ENCODE measurements at regions not wholly inside any gene's neighbourhood (a gene's known extent, or its start where the extent isn't known, plus 50 kb on each side); places are given as distances from the start of the nearest gene placed in this dataset.

DNA sequence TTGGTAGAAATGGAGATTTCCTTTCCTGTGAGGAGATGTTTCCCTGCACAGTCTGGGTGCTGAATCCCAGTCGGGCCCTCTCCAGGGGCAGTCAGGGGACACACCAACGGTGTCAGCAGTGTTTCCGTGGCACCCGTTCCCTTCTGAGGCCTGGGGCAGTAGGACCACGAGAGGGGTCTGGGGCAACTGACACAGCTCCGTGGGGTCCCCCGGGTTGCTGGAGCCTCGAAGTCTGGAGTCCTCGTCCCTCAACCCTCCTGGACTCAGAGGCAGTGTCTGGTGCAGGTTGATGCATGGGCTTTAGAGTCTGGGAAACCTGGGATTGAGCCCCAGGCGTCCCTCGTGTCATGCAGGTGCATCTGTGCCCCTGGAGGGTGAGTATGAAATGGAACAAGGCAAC lies 327.3 kb downstream of the ADGRD1 start:
- no peak for TF ChIP-seq POLR2A (IDR thresholded peaks at IDR 0.05)
- TF ChIP-seq, protein P1, sequence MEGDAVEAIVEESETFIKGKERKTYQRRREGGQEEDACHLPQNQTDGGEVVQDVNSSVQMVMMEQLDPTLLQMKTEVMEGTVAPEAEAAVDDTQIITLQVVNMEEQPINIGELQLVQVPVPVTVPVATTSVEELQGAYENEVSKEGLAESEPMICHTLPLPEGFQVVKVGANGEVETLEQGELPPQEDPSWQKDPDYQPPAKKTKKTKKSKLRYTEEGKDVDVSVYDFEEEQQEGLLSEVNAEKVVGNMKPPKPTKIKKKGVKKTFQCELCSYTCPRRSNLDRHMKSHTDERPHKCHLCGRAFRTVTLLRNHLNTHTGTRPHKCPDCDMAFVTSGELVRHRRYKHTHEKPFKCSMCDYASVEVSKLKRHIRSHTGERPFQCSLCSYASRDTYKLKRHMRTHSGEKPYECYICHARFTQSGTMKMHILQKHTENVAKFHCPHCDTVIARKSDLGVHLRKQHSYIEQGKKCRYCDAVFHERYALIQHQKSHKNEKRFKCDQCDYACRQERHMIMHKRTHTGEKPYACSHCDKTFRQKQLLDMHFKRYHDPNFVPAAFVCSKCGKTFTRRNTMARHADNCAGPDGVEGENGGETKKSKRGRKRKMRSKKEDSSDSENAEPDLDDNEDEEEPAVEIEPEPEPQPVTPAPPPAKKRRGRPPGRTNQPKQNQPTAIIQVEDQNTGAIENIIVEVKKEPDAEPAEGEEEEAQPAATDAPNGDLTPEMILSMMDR (IDR thresholded peaks at IDR 0.05), result no peak

Measured in adrenal gland (tissue), 5 donors.